ENCODE measurements at regions not wholly inside any gene's neighbourhood (a gene's known extent, or its start where the extent isn't known, plus 50 kb on each side); places are given as distances from the start of the nearest gene placed in this dataset.

GRCh38 chr12:123077298-123078119 is 73.4 kb downstream of the PITPNM2 start:
- 0 out of 2 replicates have a peak, but pooled peaks have one; percentile 19 for ATAC-seq
- RAD21 ChIA-PET (ENCODE audit: low non-redundant PET in 1 of 2, low total read pairs in 2 of 2, uncharacterized antibody in 2 of 2, unreplicated experiment in 2 of 2) = no interaction called here
- Histone ChIP-seq H3K4me1 (ENCODE audit: control insufficient read depth in 1 of 2, insufficient read depth in 2 of 2, low read length in 2 of 2) (peaks cover 15 to 23% of the 10 kb centered on the region in 2 experiments), H3K4me3 (replicated peaks in 1 of 2; ENCODE audit: low read depth in 1 of 2, low read length in 2 of 2) (no peak overlapping the region), H2AFZ (ENCODE audit: low read depth, low read length, poor library complexity, severe bottlenecking) (no peak overlapping the region), H3K27ac (ENCODE audit: low read depth, low read length) (no peak overlapping the region), H3K27me3 (ENCODE audit: insufficient read depth, low read length) (no peaks in the 10 kb centered on the region), H3K36me3 (ENCODE audit: control insufficient read depth in 1 of 2, insufficient read depth in 2 of 2, low read length in 2 of 2) (no peaks in the 10 kb centered on the region), H4K20me1 (ENCODE audit: insufficient read depth) (no peaks in the 10 kb centered on the region), H3K79me2 (ENCODE audit: insufficient read depth, low read length) (no peaks in the 10 kb centered on the region; the same call in 1 of the 2 replicates), H3K9ac (ENCODE audit: low read length) (no peak overlapping the region), H3K9me3 (ENCODE audit: control insufficient read depth in 1 of 2, insufficient read depth in 1 of 2, low read depth in 1 of 2, low read length in 2 of 2) (no peaks in the 10 kb centered on the region), H3K4me2 (ENCODE audit: low read length) (no peak overlapping the region), H3K9me2 (ENCODE audit: insufficient read depth) (no peaks in the 10 kb centered on the region)
- POLR2A ChIA-PET = no interaction called here
- CTCF ChIA-PET = no interaction called here
- no TSS peak for BruUV-seq (replicated peaks)
- intact Hi-C loops (cut with micrococcal nuclease) = no loop called here
- DNase-seq (ENCODE audit: low read depth, low spot score) = no peak
- TF ChIP-seq RAD21 (IDR thresholded peaks at IDR 0.05; ENCODE audit: low read depth) = peak; percentile 21; the same call in 1 of the 2 replicates
- TF ChIP-seq FOSL1 (IDR thresholded peaks at IDR 0.05; ENCODE audit: low read depth) = no peak

- intact Hi-C loops (cut with micrococcal nuclease) = no loop called here
- H4K20me1 ChIP-seq (ENCODE audit: insufficient read depth) = no peaks in the 10 kb centered on the region
- no peaks in the 10 kb centered on the region for H3K27me3 ChIP-seq (ENCODE audit: insufficient read depth, low read length)
- no peak overlapping the region for H3K9ac ChIP-seq (ENCODE audit: low read length)
- H2AFZ ChIP-seq (ENCODE audit: low read depth, low read length, poor library complexity, severe bottlenecking) = no peak overlapping the region
- H3K4me2 ChIP-seq (ENCODE audit: low read length) = peak overlapping the region; percentile 36
- ATAC-seq (peak; percentile 37; the same call in 1 of the 2 replicates), DNase-seq (ENCODE audit: low read depth, low spot score) (no peak)
- no TSS peak for BruUV-seq (replicated peaks)
- peaks cover 15 to 24% of the 10 kb centered on the region in 2 experiments for H3K4me1 ChIP-seq (ENCODE audit: control insufficient read depth in 1 of 2, insufficient read depth in 2 of 2, low read length in 2 of 2)
- H3K79me2 ChIP-seq (ENCODE audit: insufficient read depth, low read length) = no peaks in the 10 kb centered on the region; the same call in 1 of the 2 replicates
- no peak overlapping the region for H3K27ac ChIP-seq (ENCODE audit: low read depth, low read length)
- ChIA-PET RAD21 (ENCODE audit: low non-redundant PET in 1 of 2, low total read pairs in 2 of 2, uncharacterized antibody in 2 of 2, unreplicated experiment in 2 of 2) (no interaction called here), CTCF (no interaction called here), POLR2A (no interaction called here)
- no peaks in the 10 kb centered on the region for H3K36me3 ChIP-seq (ENCODE audit: control insufficient read depth in 1 of 2, insufficient read depth in 2 of 2, low read length in 2 of 2)
- no peaks in the 10 kb centered on the region for H3K9me3 ChIP-seq (ENCODE audit: control insufficient read depth in 1 of 2, insufficient read depth in 1 of 2, low read depth in 1 of 2, low read length in 2 of 2)
- no peaks in the 10 kb centered on the region for H3K9me2 ChIP-seq (ENCODE audit: insufficient read depth)
- H3K4me3 ChIP-seq (replicated peaks in 1 of 2; ENCODE audit: low read depth in 1 of 2, low read length in 2 of 2) = no peak overlapping the region
- TF ChIP-seq ZNF274 (IDR thresholded peaks at IDR 0.05; ENCODE audit: low read depth, low read length) = no peak
- no peak for TF ChIP-seq EZH2phosphoT487 (IDR thresholded peaks at IDR 0.05; ENCODE audit: borderline replicate concordance)
- no peak for TF ChIP-seq YY1 (IDR thresholded peaks at IDR 0.05; ENCODE audit: extremely low read depth, insufficient replicate concordance, low read depth, low read length)
- TF ChIP-seq, protein P1, sequence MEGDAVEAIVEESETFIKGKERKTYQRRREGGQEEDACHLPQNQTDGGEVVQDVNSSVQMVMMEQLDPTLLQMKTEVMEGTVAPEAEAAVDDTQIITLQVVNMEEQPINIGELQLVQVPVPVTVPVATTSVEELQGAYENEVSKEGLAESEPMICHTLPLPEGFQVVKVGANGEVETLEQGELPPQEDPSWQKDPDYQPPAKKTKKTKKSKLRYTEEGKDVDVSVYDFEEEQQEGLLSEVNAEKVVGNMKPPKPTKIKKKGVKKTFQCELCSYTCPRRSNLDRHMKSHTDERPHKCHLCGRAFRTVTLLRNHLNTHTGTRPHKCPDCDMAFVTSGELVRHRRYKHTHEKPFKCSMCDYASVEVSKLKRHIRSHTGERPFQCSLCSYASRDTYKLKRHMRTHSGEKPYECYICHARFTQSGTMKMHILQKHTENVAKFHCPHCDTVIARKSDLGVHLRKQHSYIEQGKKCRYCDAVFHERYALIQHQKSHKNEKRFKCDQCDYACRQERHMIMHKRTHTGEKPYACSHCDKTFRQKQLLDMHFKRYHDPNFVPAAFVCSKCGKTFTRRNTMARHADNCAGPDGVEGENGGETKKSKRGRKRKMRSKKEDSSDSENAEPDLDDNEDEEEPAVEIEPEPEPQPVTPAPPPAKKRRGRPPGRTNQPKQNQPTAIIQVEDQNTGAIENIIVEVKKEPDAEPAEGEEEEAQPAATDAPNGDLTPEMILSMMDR (IDR thresholded peaks at IDR 0.05 in 2 of 3, conservative IDR thresholded peaks at IDR 0.05 in 1 of 3; ENCODE audit: borderline replicate concordance in 1 of 3, insufficient read depth in 1 of 3, low read depth in 2 of 3, low read length in 2 of 3) = no peak
- TF ChIP-seq POLR2AphosphoS5 (IDR thresholded peaks at IDR 0.05; ENCODE audit: low read depth, low read length) = no peak
- no peak for TF ChIP-seq ATF3 (IDR thresholded peaks at IDR 0.05)
- no peak for TF ChIP-seq JUND (IDR thresholded peaks at IDR 0.05)
Measured at GRCh38 chr12:123076604-123077297, 74.1 kb downstream of the PITPNM2 start.

All from HCT116 (cell line).